HS-5 (cell line): ENCODE measurements at regions not wholly inside any gene's neighbourhood (a gene's known extent, or its start where the extent isn't known, plus 50 kb on each side); places are given as distances from the start of the nearest gene placed in this dataset.
"Not testable (repeated sequence)": the region's sequence is repeated elsewhere in the genome, so short reads cannot be mapped to it uniquely, and the experiment has no call there.

Experiments used
- DNase-seq: peaks from one replicate; pipeline ENCODE4 v3.0.0-alpha.2; 2012; ENCODE audit warnings: low read depth

GRCh38 chr15:93825682-93826081 lies 405.7 kb upstream of the MCTP2 start:
- DNase-seq, result no peak

- no peak for DNase-seq
These were observed 407.1 kb upstream of the MCTP2 start for GRCh38 chr15:93823971-93824913.

- DNase-seq, result no peak
These were observed 410.8 kb upstream of the MCTP2 start for GRCh38 chr15:93820566-93820965.

- no peak for DNase-seq
These were observed 411.5 kb upstream of the MCTP2 start for GRCh38 chr15:93819826-93820225.

- no peak for DNase-seq
These were observed 414.5 kb upstream of the MCTP2 start for GRCh38 chr15:93816815-93817214.

GRCh38 chr15:93811305-93811704 lies 420.1 kb upstream of the MCTP2 start:
- no peak for DNase-seq

GRCh38 chr15:93809516-93809915 lies 421.8 kb upstream of the MCTP2 start:
- DNase-seq, result no peak

- DNase-seq, result no peak
These were observed 427.8 kb upstream of the MCTP2 start for GRCh38 chr15:93803421-93804152.

- no peak for DNase-seq
These were observed 430.2 kb upstream of the MCTP2 start for GRCh38 chr15:93801206-93801605.

GRCh38 chr15:93800805-93801204 lies 430.6 kb upstream of the MCTP2 start:
- no peak for DNase-seq

- no peak for DNase-seq
These were observed 441.9 kb upstream of the MCTP2 start for GRCh38 chr15:93789441-93789840.

GRCh38 chr15:93780073-93780472 lies 451.3 kb upstream of the MCTP2 start:
- no peak for DNase-seq

- no peak for DNase-seq
These were observed 452.0 kb upstream of the MCTP2 start for GRCh38 chr15:93779341-93779740.

- DNase-seq, result no peak
These were observed 459.9 kb upstream of the MCTP2 start for GRCh38 chr15:93771196-93772030.

- no peak for DNase-seq
These were observed 460.6 kb upstream of the MCTP2 start for GRCh38 chr15:93770788-93771187.

GRCh38 chr15:93762036-93762435 lies 469.3 kb upstream of the MCTP2 start:
- no peak for DNase-seq

GRCh38 chr15:93759629-93760028 lies 471.7 kb upstream of the MCTP2 start:
- DNase-seq, result no peak

- no peak for DNase-seq
These were observed 472.5 kb upstream of the MCTP2 start for GRCh38 chr15:93758824-93759223.

GRCh38 chr15:93748710-93749109 lies 482.7 kb upstream of the MCTP2 start:
- no peak for DNase-seq

- not testable (repeated sequence) for DNase-seq
These were observed 496.4 kb upstream of the MCTP2 start for GRCh38 chr15:93734976-93735375.

GRCh38 chr15:93730724-93731123 lies 500.6 kb upstream of the MCTP2 start:
- DNase-seq, result no peak

GRCh38 chr15:93722165-93722564 lies 509.2 kb upstream of the MCTP2 start:
- DNase-seq, result no peak
